Kidney (tissue), 13 donors: ENCODE measurements at regions not wholly inside any gene's neighbourhood (a gene's known extent, or its start where the extent isn't known, plus 50 kb on each side); places are given as distances from the start of the nearest gene placed in this dataset.

Experiments
- DNase-seq, 5 donors: peaks; one replicate each; pipeline ENCODE4 v3.0.0-alpha.2; 2013 to 2020
- FAIRE-seq: peaks from 2 replicates; lab custom pipeline; 2012; peaks lifted over from hg19 to GRCh38; lab: Jason Lieb, UNC
- H3K27ac ChIP-seq, 2 donors: one replicate each; pipeline ENCODE4 v1.7.0; 2013; ENCODE audit warnings: low read depth in 2 of 2, low read length in 2 of 2, inconsistent platforms in 1 of 2
- H3K27me3 ChIP-seq: one replicate; pipeline ENCODE4 v1.7.1; 2013; ENCODE audit warnings: low read length, inconsistent platforms; ENCODE audit not compliant: control insufficient read depth, insufficient read depth
- H3K36me3 ChIP-seq, 3 donors: one replicate each; pipeline versions ENCODE4 v1.7.0 to v1.7.1; 2013; ENCODE audit warnings: low read length in 3 of 3, control low read depth in 1 of 3, inconsistent platforms in 1 of 3; ENCODE audit not compliant: insufficient read depth in 3 of 3, control insufficient read depth in 2 of 3
- H3K4me1 ChIP-seq, 3 donors: one replicate each; pipeline versions ENCODE4 v1.7.0 to v1.7.1; 2013; ENCODE audit warnings: low read length in 3 of 3, inconsistent platforms in 1 of 3, low read depth in 1 of 3; ENCODE audit not compliant: control insufficient read depth in 2 of 3, insufficient read depth in 2 of 3
- H3K4me3 ChIP-seq, 3 donors: one replicate each; pipeline versions ENCODE4 v1.7.0 to v1.8.1; 2013; ENCODE audit warnings: low read length in 3 of 3, control low read depth in 1 of 3, inconsistent platforms in 1 of 3
- H3K9ac ChIP-seq, 3 donors: one replicate each; pipeline versions ENCODE4 v1.7.0 to v1.7.1; 2013; ENCODE audit warnings: low read length in 3 of 3, control low read depth in 1 of 3, inconsistent platforms in 1 of 3
- H3K9me3 ChIP-seq, 3 donors: one replicate each; pipeline versions ENCODE4 v1.7.0 to v1.7.1; 2013; ENCODE audit warnings: low read length in 3 of 3, control low read depth in 1 of 3, inconsistent platforms in 1 of 3; ENCODE audit not compliant: control insufficient read depth in 2 of 3, insufficient read depth in 1 of 3
- intact Hi-C: fragments of 100-400 bp; cut with DNase I; formaldehyde crosslinking; loops from one replicate; pipeline ENCODE4 v1.11.1; 2022
- TF ChIP-seq, protein P1 (sequence below): IDR thresholded peaks from 3 replicates; pipeline ENCODE4 v1.5.1; 2012; ENCODE audit warnings: mild to moderate bottlenecking, moderate library complexity, borderline replicate concordance; ENCODE audit not compliant: insufficient read depth; ENCODE audit errors: extremely low read depth
- donor health status: control.
- donor health status: control.
- donor health status: control.
- donor health status: control.
- donor health status: control.
- donor health status: DM: yes; HTN: yes; CAD: no.
- donor health status: Normal renal cell carcinoma (clear cell type).

DNA sequence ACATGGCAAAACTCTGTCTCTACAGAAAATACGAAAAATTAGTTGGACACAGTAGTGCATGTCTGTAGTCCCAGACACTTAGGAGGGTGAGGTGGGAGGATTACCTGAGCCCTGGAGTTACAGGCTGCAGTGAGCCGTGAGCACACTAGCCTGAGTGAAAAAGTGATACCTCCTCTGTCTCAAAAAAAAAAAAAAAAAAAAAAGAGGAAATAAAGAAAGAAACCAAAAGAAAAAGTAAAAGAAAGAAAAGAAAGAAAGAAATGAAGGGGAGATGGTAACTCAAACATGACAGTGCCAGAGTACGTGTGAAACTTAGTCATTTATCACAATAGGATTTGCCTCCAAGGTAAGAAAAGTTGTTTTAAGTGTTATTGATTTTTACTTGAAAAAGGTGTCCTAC is 407.0 kb upstream of the MGAT4C start:
- DNase-seq (no peak), FAIRE-seq (no peak)
- no peaks in the 10 kb centered on the region for H3K9me3 ChIP-seq
- no peaks in the 10 kb centered on the region for H3K36me3 ChIP-seq
- no peak overlapping the region for H3K27ac ChIP-seq
- no peak overlapping the region for H3K9ac ChIP-seq
- intact Hi-C loops: no loop called here
- TF ChIP-seq, protein P1, sequence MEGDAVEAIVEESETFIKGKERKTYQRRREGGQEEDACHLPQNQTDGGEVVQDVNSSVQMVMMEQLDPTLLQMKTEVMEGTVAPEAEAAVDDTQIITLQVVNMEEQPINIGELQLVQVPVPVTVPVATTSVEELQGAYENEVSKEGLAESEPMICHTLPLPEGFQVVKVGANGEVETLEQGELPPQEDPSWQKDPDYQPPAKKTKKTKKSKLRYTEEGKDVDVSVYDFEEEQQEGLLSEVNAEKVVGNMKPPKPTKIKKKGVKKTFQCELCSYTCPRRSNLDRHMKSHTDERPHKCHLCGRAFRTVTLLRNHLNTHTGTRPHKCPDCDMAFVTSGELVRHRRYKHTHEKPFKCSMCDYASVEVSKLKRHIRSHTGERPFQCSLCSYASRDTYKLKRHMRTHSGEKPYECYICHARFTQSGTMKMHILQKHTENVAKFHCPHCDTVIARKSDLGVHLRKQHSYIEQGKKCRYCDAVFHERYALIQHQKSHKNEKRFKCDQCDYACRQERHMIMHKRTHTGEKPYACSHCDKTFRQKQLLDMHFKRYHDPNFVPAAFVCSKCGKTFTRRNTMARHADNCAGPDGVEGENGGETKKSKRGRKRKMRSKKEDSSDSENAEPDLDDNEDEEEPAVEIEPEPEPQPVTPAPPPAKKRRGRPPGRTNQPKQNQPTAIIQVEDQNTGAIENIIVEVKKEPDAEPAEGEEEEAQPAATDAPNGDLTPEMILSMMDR: no peak
- no peak overlapping the region for H3K4me3 ChIP-seq
- H3K4me1 ChIP-seq: no peaks in the 10 kb centered on the region
- no peaks in the 10 kb centered on the region for H3K27me3 ChIP-seq

DNA sequence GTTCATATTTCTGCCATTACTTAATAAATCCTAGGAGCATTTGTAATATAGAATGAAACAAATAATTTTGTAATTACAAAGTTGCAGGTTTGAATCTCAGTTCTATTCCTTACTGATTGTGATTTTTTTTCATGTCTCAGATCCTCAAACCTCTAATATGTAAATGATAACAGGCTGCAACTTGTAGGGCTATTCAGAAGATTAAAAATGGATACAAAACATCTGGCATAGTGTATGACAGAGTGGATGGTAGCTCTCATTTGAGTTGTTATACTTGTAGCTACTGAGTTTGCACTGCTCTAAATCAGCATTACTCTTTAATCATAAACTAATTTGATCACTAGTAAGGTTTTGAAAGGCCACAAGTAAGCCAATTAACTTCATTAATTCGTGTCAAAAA is 406.3 kb upstream of the MGAT4C start:
- no peak for FAIRE-seq
- no peak for DNase-seq
- Histone ChIP-seq H3K36me3 (no peaks in the 10 kb centered on the region), H3K9ac (no peak overlapping the region), H3K9me3 (no peaks in the 10 kb centered on the region), H3K4me3 (no peak overlapping the region), H3K27ac (no peak overlapping the region), H3K4me1 (no peaks in the 10 kb centered on the region), H3K27me3 (no peaks in the 10 kb centered on the region)
- intact Hi-C loops: no loop called here
- TF ChIP-seq, protein P1: no peak

GRCh38 chr12:86660488-86661147 is 404.4 kb upstream of the MGAT4C start:
- Histone ChIP-seq H3K27ac (no peak overlapping the region), H3K9me3 (no peaks in the 10 kb centered on the region), H3K4me1 (no peaks in the 10 kb centered on the region), H3K27me3 (no peaks in the 10 kb centered on the region), H3K4me3 (no peak overlapping the region), H3K9ac (no peak overlapping the region), H3K36me3 (no peaks in the 10 kb centered on the region)
- TF ChIP-seq, protein P1: no peak
- intact Hi-C loops: no loop called here
- FAIRE-seq (no peak), DNase-seq (no peak)

DNA sequence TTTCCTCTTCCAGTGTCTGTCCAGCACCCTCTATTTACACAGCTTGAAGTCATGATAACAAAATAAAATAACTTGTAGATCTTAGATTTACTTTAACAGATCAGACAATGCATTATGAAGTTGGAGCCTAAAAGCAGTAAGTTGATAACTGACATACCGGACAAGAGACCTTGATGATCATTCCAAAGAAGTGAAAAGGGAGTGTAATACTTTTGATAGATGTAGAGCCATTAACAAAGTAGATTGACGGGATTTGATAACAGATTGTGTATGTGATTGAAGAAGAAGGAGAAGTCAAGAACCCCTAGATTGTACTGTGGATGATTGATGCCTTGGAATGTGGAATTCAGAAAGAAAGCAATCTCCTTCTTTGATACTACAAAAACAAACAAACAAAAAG is 403.8 kb upstream of the MGAT4C start:
- TF ChIP-seq, protein P1: no peak
- no peak overlapping the region for H3K9ac ChIP-seq
- no peak for FAIRE-seq
- no peak overlapping the region for H3K27ac ChIP-seq
- no peaks in the 10 kb centered on the region for H3K4me1 ChIP-seq
- H3K4me3 ChIP-seq: no peak overlapping the region
- no peaks in the 10 kb centered on the region for H3K27me3 ChIP-seq
- no peaks in the 10 kb centered on the region for H3K9me3 ChIP-seq
- H3K36me3 ChIP-seq: no peaks in the 10 kb centered on the region
- intact Hi-C loops: no loop called here
- DNase-seq: no peak
